H9 (cell line): ENCODE measurements at regions not wholly inside any gene's neighbourhood (a gene's known extent, or its start where the extent isn't known, plus 50 kb on each side); places are given as distances from the start of the nearest gene placed in this dataset.

Experiments
- DNase-seq: peaks from one replicate; pipeline ENCODE4 v3.0.0-alpha.2; 2017
- H2AFZ ChIP-seq: one replicate; pipeline ENCODE4 v1.6.1; 2013; ENCODE audit warnings: mild to moderate bottlenecking, low read length, control low read depth, moderate library complexity
- H2AK5ac ChIP-seq: 2 replicates; pipeline ENCODE4 v1.6.1; 2013; ENCODE audit warnings: low read length, control low read depth, mixed read lengths; ENCODE audit not compliant: insufficient read length
- H2BK120ac ChIP-seq: one replicate; pipeline ENCODE4 v1.6.1; 2013; ENCODE audit warnings: low read depth, mild to moderate bottlenecking, low read length, control low read depth, inconsistent platforms; ENCODE audit not compliant: poor library complexity, severe bottlenecking
- H2BK12ac ChIP-seq: 2 replicates; pipeline ENCODE4 v1.6.1; 2013; ENCODE audit warnings: low read length, control low read depth, mixed read lengths, low read depth; ENCODE audit not compliant: insufficient read length
- H2BK15ac ChIP-seq: 2 replicates; pipeline ENCODE4 v1.6.1; 2013; ENCODE audit warnings: low read depth, low read length, control low read depth
- H2BK20ac ChIP-seq: one replicate; pipeline ENCODE4 v1.6.1; 2013; ENCODE audit warnings: low read depth, mild to moderate bottlenecking, low read length, control low read depth, inconsistent platforms; ENCODE audit not compliant: poor library complexity, severe bottlenecking
- H2BK5ac ChIP-seq: 2 replicates; pipeline ENCODE4 v1.6.1; 2013; ENCODE audit warnings: low read length, control low read depth, mixed read lengths; ENCODE audit not compliant: insufficient read length
- H3K14ac ChIP-seq: 2 replicates; pipeline ENCODE4 v1.6.1; 2013; ENCODE audit warnings: low read length, control low read depth; ENCODE audit not compliant: insufficient read depth
- H3K18ac ChIP-seq: 2 replicates; pipeline ENCODE4 v1.6.1; 2013; ENCODE audit warnings: low read depth, mild to moderate bottlenecking, mixed read lengths, low read length, control low read depth; ENCODE audit not compliant: insufficient read length
- H3K23ac ChIP-seq: 2 replicates; pipeline ENCODE4 v1.6.1; 2013; ENCODE audit warnings: low read length, control low read depth, mixed read lengths, low read depth; ENCODE audit not compliant: insufficient read length
- H3K23me2 ChIP-seq: 2 replicates; pipeline ENCODE4 v1.6.1; 2013; ENCODE audit warnings: low read depth, mild to moderate bottlenecking, mixed read lengths, low read length, control low read depth; ENCODE audit not compliant: insufficient read length, poor library complexity, severe bottlenecking
- H3K27ac ChIP-seq: 2 replicates; pipeline ENCODE4 v1.5.1; 2013; ENCODE audit warnings: low read length, control low read depth, mixed read lengths, low read depth; ENCODE audit not compliant: insufficient read length
- H3K27me3 ChIP-seq: 2 replicates; pipeline ENCODE4 v1.6.1; 2013; ENCODE audit warnings: low read length, control low read depth, inconsistent platforms; ENCODE audit not compliant: insufficient read depth
- H3K4ac ChIP-seq: 2 replicates; pipeline ENCODE4 v1.6.1; 2013; ENCODE audit warnings: low read depth, mild to moderate bottlenecking, control low read depth, inconsistent platforms, low read length, moderate library complexity
- H3K4me1 ChIP-seq: 2 replicates; pipeline ENCODE4 v1.6.1; 2013; ENCODE audit warnings: low read length, control low read depth, inconsistent platforms; ENCODE audit not compliant: insufficient read depth
- H3K4me2 ChIP-seq: 2 replicates; pipeline ENCODE4 v1.6.1; 2013; ENCODE audit warnings: low read length, control low read depth, mixed read lengths; ENCODE audit not compliant: insufficient read length, insufficient read depth
- H3K56ac ChIP-seq: 2 replicates; pipeline ENCODE4 v1.6.1; 2013; ENCODE audit warnings: low read depth, mild to moderate bottlenecking, mixed read lengths, low read length, control low read depth; ENCODE audit not compliant: insufficient read length
- H3K79me1 ChIP-seq: 2 replicates; pipeline ENCODE4 v1.6.1; 2013; ENCODE audit warnings: low read depth, mild to moderate bottlenecking, moderate library complexity, low read length, control low read depth, inconsistent platforms; ENCODE audit not compliant: insufficient read depth, poor library complexity, severe bottlenecking
- H3K79me2 ChIP-seq: 2 replicates; pipeline ENCODE4 v1.6.1; 2013; ENCODE audit warnings: low read length, control low read depth, inconsistent platforms; ENCODE audit not compliant: insufficient read depth
- H3K9ac ChIP-seq: 2 replicates; pipeline ENCODE4 v1.6.1; 2013; ENCODE audit warnings: low read length, control low read depth, mixed read lengths; ENCODE audit not compliant: insufficient read length; ENCODE audit errors: extremely low read depth
- H3K9me3 ChIP-seq: one replicate; pipeline ENCODE4 v1.6.1; 2013; ENCODE audit warnings: low read depth, low read length, inconsistent platforms; ENCODE audit not compliant: control insufficient read depth
- H3T11ph ChIP-seq: one replicate; pipeline ENCODE4 v1.6.1; 2013; ENCODE audit warnings: mild to moderate bottlenecking, low read length, control low read depth, inconsistent platforms
- H4K20me1 ChIP-seq: one replicate; pipeline ENCODE4 v1.6.1; 2013; ENCODE audit not compliant: control insufficient read depth, insufficient read length, insufficient read depth
- H4K5ac ChIP-seq: 2 replicates; pipeline ENCODE4 v1.6.1; 2013; ENCODE audit warnings: low read depth, mild to moderate bottlenecking, mixed read lengths, low read length, control low read depth; ENCODE audit not compliant: insufficient read length
- H4K8ac ChIP-seq: replicated peaks from 2 replicates; pipeline ENCODE4 v1.6.1; 2013; ENCODE audit warnings: low read length, control low read depth, mixed read lengths, low read depth; ENCODE audit not compliant: insufficient read length
- H4K91ac ChIP-seq: 2 replicates; pipeline ENCODE4 v1.6.1; 2013; ENCODE audit warnings: low read depth, mild to moderate bottlenecking, moderate library complexity, mixed read lengths, low read length, control low read depth; ENCODE audit not compliant: insufficient read length
- H3K27ac Mint-ChIP-seq, 3 experiments: 2 replicates in 2 of 3; 3 replicates in 1 of 3; pipeline ENCODE4 v1.8.0; 2020 to 2021; ENCODE audit warnings: mixed read lengths in 3 of 3, mild to moderate bottlenecking in 1 of 3, moderate library complexity in 1 of 3
- H3K27me3 Mint-ChIP-seq: 2 replicates; pipeline ENCODE4 v1.8.0; 2021; ENCODE audit warnings: low read depth, mild to moderate bottlenecking, moderate library complexity, mixed read lengths
- H3K36me3 Mint-ChIP-seq, 3 experiments: 2 replicates in 2 of 3; 3 replicates in 1 of 3; pipeline ENCODE4 v1.8.0; 2020 to 2021; ENCODE audit warnings: low read depth in 3 of 3, mixed read lengths in 3 of 3; ENCODE audit not compliant: insufficient read depth in 1 of 3
- H3K4me1 Mint-ChIP-seq, 2 experiments: 2 replicates each; pipeline ENCODE4 v1.8.0; 2020; ENCODE audit warnings: mixed read lengths in 2 of 2
- H3K4me3 Mint-ChIP-seq, 2 experiments: 2 replicates in 1 of 2; 3 replicates in 1 of 2; pipeline ENCODE4 v1.8.0; 2020 to 2021; ENCODE audit warnings: mild to moderate bottlenecking in 2 of 2, mixed read lengths in 2 of 2, moderate library complexity in 1 of 2
- H3K9me3 Mint-ChIP-seq, 2 experiments: 2 replicates in 1 of 2; 3 replicates in 1 of 2; pipeline ENCODE4 v1.8.0; 2020; ENCODE audit warnings: mild to moderate bottlenecking in 2 of 2, mixed read lengths in 2 of 2, moderate library complexity in 1 of 2
- CTCF ChIP-seq: fragments of 200-600 bp; sonication (generic); conservative IDR thresholded peaks from 3 replicates; pipeline ENCODE4 v1.8.0; 2021; ENCODE audit warnings: antibody characterized with exemption, mild to moderate bottlenecking
- WGBS: extraction: QIAGEN DNeasy Blood & Tissue Kit; methylation state at CpG from one replicate; pipeline ENCODE4 v1.1.7; 2013; ENCODE audit warnings: missing lambda C conversion rate, low lambda C conversion rate, mixed read lengths; ENCODE audit not compliant: insufficient read length; ENCODE audit errors: extremely low coverage; 5-methylcytosine and 5-hydroxymethylcytosine counted together

- H3K27me3 ChIP-seq, result no peaks in the 10 kb centered on the region
- no peak overlapping the region for H2AK5ac ChIP-seq
- no peak overlapping the region for H2BK120ac ChIP-seq
- Mint-ChIP-seq H3K27ac (no peak overlapping the region), H3K9me3 (peaks cover 0 to 7% of the 10 kb centered on the region in 2 experiments; a peak in 1 of 5 replicates), H3K36me3 (no peaks in the 10 kb centered on the region; a peak in 1 of 7 replicates), H3K4me3 (no peak overlapping the region), H3K27me3 (no peaks in the 10 kb centered on the region), H3K4me1 (no peaks in the 10 kb centered on the region)
- H3K4me2 ChIP-seq, result no peak overlapping the region
- H4K20me1 ChIP-seq, result no peaks in the 10 kb centered on the region
- no peak overlapping the region for H3K27ac ChIP-seq
- no CpG with 5 or more reads among the region's 2 CpGs for WGBS
- no peak for DNase-seq
- no peak overlapping the region for H4K5ac ChIP-seq
- H2BK20ac ChIP-seq, result no peak overlapping the region
- no peak overlapping the region for H3K14ac ChIP-seq
- H3K9ac ChIP-seq, result no peak overlapping the region
- no peak overlapping the region for H3K4ac ChIP-seq
- no peak overlapping the region for H2BK15ac ChIP-seq
- H3T11ph ChIP-seq, result no peak overlapping the region
- no peak overlapping the region for H2BK5ac ChIP-seq
- H3K56ac ChIP-seq, result no peak overlapping the region
- no peaks in the 10 kb centered on the region for H3K79me2 ChIP-seq
- H4K8ac ChIP-seq, result no peak overlapping the region
- H4K91ac ChIP-seq, result no peak overlapping the region
- no peak overlapping the region for H2AFZ ChIP-seq
- no peaks in the 10 kb centered on the region for H3K4me1 ChIP-seq
- H3K79me1 ChIP-seq, result no peaks in the 10 kb centered on the region
- H3K18ac ChIP-seq, result no peak overlapping the region
- H3K9me3 ChIP-seq, result no peaks in the 10 kb centered on the region
- H2BK12ac ChIP-seq, result no peak overlapping the region
- TF ChIP-seq CTCF, result no peak
- no peak overlapping the region for H3K23ac ChIP-seq
- H3K23me2 ChIP-seq, result no peaks in the 10 kb centered on the region
Observed at GRCh38 chr2:195468771-195469170, 188.3 kb upstream of the SLC39A10 start.
